Vagina (tissue), 2 donors: ENCODE measurements at regions not wholly inside any gene's neighbourhood (a gene's known extent, or its start where the extent isn't known, plus 50 kb on each side); places are given as distances from the start of the nearest gene placed in this dataset.

Experiments used
- DNase-seq, 2 donors: peaks; one replicate each; pipeline ENCODE4 v3.0.0-alpha.2; 2017; ENCODE audit errors: extremely low spot score in 2 of 2
- H3K27ac ChIP-seq: fragments of 200-600 bp; sonication (generic); one replicate; pipeline ENCODE4 v1.5.1; 2019
- H3K27me3 ChIP-seq: fragments of 200-600 bp; sonication (generic); one replicate; pipeline ENCODE4 v1.5.1; 2019
- H3K36me3 ChIP-seq, 2 donors: fragments of 200-600 bp; sonication (generic); one replicate each; pipeline ENCODE4 v1.5.1; 2017 to 2019
- H3K4me1 ChIP-seq: fragments of 200-600 bp; sonication (generic); one replicate; pipeline ENCODE4 v1.5.1; 2019
- H3K4me3 ChIP-seq, 2 donors: fragments of 200-600 bp; sonication (generic); 1 replicate in 1 of 2; 2 replicates in 1 of 2; pipeline ENCODE4 v1.5.1; 2016 to 2019
- H3K9me3 ChIP-seq: fragments of 200-600 bp; sonication (generic); one replicate; pipeline ENCODE4 v1.5.1; 2019
- CTCF ChIP-seq, 3 experiments: fragments of 450-650 bp in 2 of 3; fragments of 200-600 bp in 1 of 3; sonication (generic) in 1 of 3; IDR thresholded peaks; one replicate each; pipeline ENCODE4 v1.5.1; 2017 to 2019; ENCODE audit warnings: antibody characterized with exemption in 3 of 3, mild to moderate bottlenecking in 2 of 3, moderate library complexity in 2 of 3
- POLR2A ChIP-seq, 2 donors: fragments of 450-650 bp; IDR thresholded peaks; one replicate each; pipeline ENCODE4 v1.6.1; 2017; ENCODE audit warnings: antibody characterized with exemption in 2 of 2, mild to moderate bottlenecking in 2 of 2, moderate library complexity in 2 of 2
- POLR2AphosphoS5 ChIP-seq, 2 donors: sonication (generic); formaldehyde crosslinking; IDR thresholded peaks; one replicate each; pipeline ENCODE4 v1.9.0; 2017; ENCODE audit warnings: antibody characterized with exemption in 2 of 2, mild to moderate bottlenecking in 2 of 2, low read depth in 1 of 2; ENCODE audit not compliant: insufficient read depth in 1 of 2
- intact Hi-C: fragments of 100-400 bp; cut with DNase I; formaldehyde crosslinking; loops from one replicate; pipeline ENCODE4 v1.15.1; 2023

DNA sequence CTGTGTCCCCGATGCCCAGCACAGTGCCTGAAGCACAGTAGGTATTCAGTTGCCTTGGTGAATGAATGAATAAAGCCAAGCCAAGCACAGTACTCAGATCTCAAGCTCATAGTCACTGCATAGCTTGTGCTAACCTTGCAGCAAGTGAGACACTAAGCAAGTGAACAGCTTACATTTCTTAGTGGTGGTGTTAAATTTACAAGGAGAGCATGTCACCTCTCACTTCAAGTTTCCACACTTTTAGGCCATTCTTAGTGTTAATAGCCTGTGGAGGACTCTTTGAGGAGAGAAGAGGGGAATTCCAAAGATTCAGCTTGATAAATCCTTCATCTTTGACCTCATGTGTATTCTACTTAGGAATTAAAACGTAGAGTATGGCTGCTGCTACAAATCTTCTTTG, 104.7 kb downstream of the C9orf152 start:
- Histone ChIP-seq H3K9me3 (no peaks in the 10 kb centered on the region), H3K27ac (no peak overlapping the region), H3K4me1 (peaks cover 10% of the 10 kb centered on the region), H3K4me3 (no peak overlapping the region), H3K36me3 (no peaks in the 10 kb centered on the region), H3K27me3 (no peaks in the 10 kb centered on the region)
- no peak for DNase-seq
- intact Hi-C loops: no loop called here
- no peak for TF ChIP-seq POLR2A (IDR thresholded peaks at IDR 0.05)
- TF ChIP-seq POLR2AphosphoS5 (IDR thresholded peaks at IDR 0.05; ENCODE audit: insufficient read depth in 1 of 2, low read depth in 1 of 2): no peak
- no peak for TF ChIP-seq CTCF (IDR thresholded peaks at IDR 0.05)

DNA sequence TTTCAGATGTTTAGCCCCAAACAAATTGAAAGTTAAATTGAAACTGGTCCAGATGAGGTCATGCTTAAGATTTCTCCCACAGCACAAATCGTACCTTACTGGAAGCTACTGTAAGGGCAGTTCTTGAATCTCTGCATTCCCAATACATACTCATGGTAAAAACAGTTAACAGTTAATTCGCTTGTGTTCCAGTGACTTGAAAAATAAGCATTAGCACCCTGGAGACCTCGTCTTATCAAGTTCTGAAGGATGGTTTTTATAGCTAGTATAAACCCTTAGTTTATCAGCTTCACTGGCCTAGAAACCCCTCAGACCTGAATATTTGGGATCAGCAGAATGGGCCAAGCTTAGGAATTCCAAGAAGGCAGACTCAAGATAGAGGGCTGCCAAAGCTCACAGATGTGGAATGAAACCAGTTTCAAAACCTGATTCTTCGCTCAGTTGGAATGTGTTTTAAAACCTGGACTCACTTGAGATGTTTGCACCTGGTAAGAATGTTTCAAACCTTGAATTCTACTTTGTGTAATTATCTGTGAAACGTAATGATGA, 103.6 kb downstream of the C9orf152 start:
- no peaks in the 10 kb centered on the region for H3K9me3 ChIP-seq
- no peaks in the 10 kb centered on the region for H3K27me3 ChIP-seq
- DNase-seq: no peak
- no peak overlapping the region for H3K4me3 ChIP-seq
- no peak overlapping the region for H3K27ac ChIP-seq
- H3K36me3 ChIP-seq: no peaks in the 10 kb centered on the region
- TF ChIP-seq POLR2A (IDR thresholded peaks at IDR 0.05) (no peak), POLR2AphosphoS5 (IDR thresholded peaks at IDR 0.05; ENCODE audit: insufficient read depth in 1 of 2, low read depth in 1 of 2) (no peak), CTCF (IDR thresholded peaks at IDR 0.05) (no peak)
- peaks cover 10% of the 10 kb centered on the region for H3K4me1 ChIP-seq
- intact Hi-C loops: no loop called here

GRCh38 chr9:110105107-110105506, 102.9 kb downstream of the C9orf152 start:
- H3K4me1 ChIP-seq: peaks cover 10% of the 10 kb centered on the region
- DNase-seq: no peak
- intact Hi-C loops: no loop called here
- no peaks in the 10 kb centered on the region for H3K9me3 ChIP-seq
- no peaks in the 10 kb centered on the region for H3K27me3 ChIP-seq
- no peaks in the 10 kb centered on the region for H3K36me3 ChIP-seq
- TF ChIP-seq POLR2A (IDR thresholded peaks at IDR 0.05) (no peak), POLR2AphosphoS5 (IDR thresholded peaks at IDR 0.05; ENCODE audit: insufficient read depth in 1 of 2, low read depth in 1 of 2) (no peak), CTCF (IDR thresholded peaks at IDR 0.05) (no peak)
- H3K4me3 ChIP-seq: no peak overlapping the region
- no peak overlapping the region for H3K27ac ChIP-seq

- H3K4me1 ChIP-seq: peaks cover 10% of the 10 kb centered on the region
- no peak overlapping the region for H3K27ac ChIP-seq
- no peak for DNase-seq
- no peaks in the 10 kb centered on the region for H3K36me3 ChIP-seq
- H3K4me3 ChIP-seq: no peak overlapping the region
- intact Hi-C loops: no loop called here
- no peaks in the 10 kb centered on the region for H3K9me3 ChIP-seq
- no peaks in the 10 kb centered on the region for H3K27me3 ChIP-seq
- no peak for TF ChIP-seq POLR2A (IDR thresholded peaks at IDR 0.05)
- no peak for TF ChIP-seq POLR2AphosphoS5 (IDR thresholded peaks at IDR 0.05; ENCODE audit: insufficient read depth in 1 of 2, low read depth in 1 of 2)
- TF ChIP-seq CTCF (IDR thresholded peaks at IDR 0.05): no peak
Measured at GRCh38 chr9:110106661-110107060, 101.3 kb downstream of the C9orf152 start.

DNA sequence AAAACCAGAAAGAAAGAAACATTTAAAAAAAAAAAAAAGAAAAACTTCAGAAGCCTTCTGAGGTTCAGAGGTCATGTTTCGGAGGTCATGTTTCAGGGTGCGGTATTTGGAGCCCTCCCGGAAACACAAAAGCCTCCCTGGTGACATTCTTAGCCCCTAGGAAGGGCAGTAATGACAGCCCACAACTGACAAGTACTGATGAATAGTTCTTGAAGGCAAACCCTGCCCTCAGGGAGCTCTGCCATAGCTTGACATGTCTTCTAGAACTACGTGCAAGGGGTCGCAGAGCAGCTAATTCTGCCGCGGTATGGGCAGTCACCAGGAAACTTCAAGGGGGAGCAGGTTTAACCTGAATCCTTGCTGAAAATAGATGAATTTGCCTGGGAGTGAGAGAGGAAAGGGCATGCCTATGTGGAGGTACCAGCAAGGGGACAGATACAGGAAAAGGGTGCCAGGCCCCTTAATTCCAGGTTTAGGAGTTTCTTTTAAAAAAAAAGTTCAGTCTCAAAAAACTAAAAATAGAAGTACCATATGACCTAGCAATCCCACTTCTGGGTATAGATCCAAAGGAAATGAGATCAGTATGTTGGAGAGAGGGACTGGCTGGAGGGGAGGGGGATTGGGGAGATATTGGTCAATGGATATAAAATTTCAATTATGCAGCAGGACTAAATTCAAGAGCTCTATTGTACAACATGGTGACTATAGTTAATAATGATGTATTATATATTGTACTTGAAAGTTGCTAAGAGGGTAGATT, 98.4 kb downstream of the C9orf152 start:
- DNase-seq: no peak
- H3K9me3 ChIP-seq: no peaks in the 10 kb centered on the region
- H3K4me3 ChIP-seq: no peak overlapping the region
- no peak for TF ChIP-seq CTCF (IDR thresholded peaks at IDR 0.05)
- no peak overlapping the region for H3K27ac ChIP-seq
- H3K36me3 ChIP-seq: no peaks in the 10 kb centered on the region
- H3K27me3 ChIP-seq: no peaks in the 10 kb centered on the region
- H3K4me1 ChIP-seq: peaks cover under 1% of the 10 kb centered on the region
- intact Hi-C loops: no loop called here
